Chondrocyte (in vitro differentiated cells): ENCODE measurements at regions not wholly inside any gene's neighbourhood (a gene's known extent, or its start where the extent isn't known, plus 50 kb on each side); places are given as distances from the start of the nearest gene placed in this dataset.

Experiments
- DNase-seq: peaks from one replicate; pipeline ENCODE4 v3.0.0; 2021; ENCODE audit warnings: mixed read lengths, low spot score
- H3K27ac Mint-ChIP-seq: one replicate; pipeline ENCODE4 v1.8.0; 2021; ENCODE audit warnings: mild to moderate bottlenecking, moderate library complexity, mixed read lengths; ENCODE audit not compliant: unreplicated experiment
- H3K27me3 Mint-ChIP-seq: 2 replicates; pipeline ENCODE4 v1.8.0; 2021; ENCODE audit warnings: low read depth, mixed read lengths
- H3K36me3 Mint-ChIP-seq: 2 replicates; pipeline ENCODE4 v1.8.0; 2021; ENCODE audit warnings: low read depth, mixed read lengths
- H3K4me1 Mint-ChIP-seq: 2 replicates; pipeline ENCODE4 v1.8.0; 2021; ENCODE audit warnings: low read depth, mild to moderate bottlenecking, mixed read lengths
- H3K4me3 Mint-ChIP-seq: one replicate; pipeline ENCODE4 v1.8.0; 2021; ENCODE audit warnings: mild to moderate bottlenecking, moderate library complexity, mixed read lengths; ENCODE audit not compliant: unreplicated experiment
- H3K9me3 Mint-ChIP-seq: 2 replicates; pipeline ENCODE4 v1.8.0; 2021; ENCODE audit warnings: low read depth, mixed read lengths
- CTCF ChIP-seq: fragments of 200-600 bp; sonication (generic); IDR thresholded peaks from 2 replicates; pipeline ENCODE4 v1.5.0; 2021; ENCODE audit warnings: antibody characterized with exemption, mild to moderate bottlenecking, moderate library complexity

- no peak overlapping the region for H3K4me3 Mint-ChIP-seq
- no peaks in the 10 kb centered on the region for H3K4me1 Mint-ChIP-seq
- no peak for TF ChIP-seq CTCF
- no peak overlapping the region for H3K27ac Mint-ChIP-seq
- peaks cover 3% of the 10 kb centered on the region for H3K9me3 Mint-ChIP-seq
- H3K27me3 Mint-ChIP-seq = peaks cover 43% of the 10 kb centered on the region
- DNase-seq = no peak
- H3K36me3 Mint-ChIP-seq = peaks cover 3% of the 10 kb centered on the region
These were observed 64.4 kb downstream of the RPLP1 start for GRCh38 chr15:69517052-69517451.

DNA sequence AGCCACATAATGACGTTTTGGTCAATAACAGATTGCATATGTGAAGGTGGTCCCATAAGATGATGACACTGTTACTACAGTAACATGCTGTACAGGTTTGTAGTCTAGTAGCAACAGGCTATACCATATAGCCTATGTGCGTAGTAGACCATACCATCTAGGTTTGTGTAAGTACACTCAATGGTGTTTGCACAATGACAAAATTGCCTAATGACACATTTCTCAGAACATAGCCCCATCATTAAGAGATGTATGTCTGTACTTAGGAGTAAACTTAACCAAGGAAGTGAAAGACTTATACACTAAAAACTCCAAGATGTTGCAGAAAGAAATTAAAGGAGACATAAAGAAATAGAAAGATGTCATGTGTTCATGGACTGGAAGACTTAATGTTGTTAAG lies 66.2 kb downstream of the RPLP1 start:
- H3K9me3 Mint-ChIP-seq = peaks cover 3% of the 10 kb centered on the region
- no peak overlapping the region for H3K4me3 Mint-ChIP-seq
- peaks cover 33% of the 10 kb centered on the region for H3K27me3 Mint-ChIP-seq
- H3K4me1 Mint-ChIP-seq = no peaks in the 10 kb centered on the region
- peaks cover 2% of the 10 kb centered on the region for H3K36me3 Mint-ChIP-seq
- H3K27ac Mint-ChIP-seq = no peak overlapping the region
- no peak for TF ChIP-seq CTCF
- DNase-seq = no peak

- H3K27me3 Mint-ChIP-seq = peaks cover 31% of the 10 kb centered on the region
- H3K36me3 Mint-ChIP-seq = no peaks in the 10 kb centered on the region
- no peak overlapping the region for H3K27ac Mint-ChIP-seq
- DNase-seq = no peak
- no peak for TF ChIP-seq CTCF
- H3K4me1 Mint-ChIP-seq = no peaks in the 10 kb centered on the region
- no peak overlapping the region for H3K4me3 Mint-ChIP-seq
- H3K9me3 Mint-ChIP-seq = peaks cover 3% of the 10 kb centered on the region
These were observed 67.4 kb downstream of the RPLP1 start for GRCh38 chr15:69520067-69520466.

DNA sequence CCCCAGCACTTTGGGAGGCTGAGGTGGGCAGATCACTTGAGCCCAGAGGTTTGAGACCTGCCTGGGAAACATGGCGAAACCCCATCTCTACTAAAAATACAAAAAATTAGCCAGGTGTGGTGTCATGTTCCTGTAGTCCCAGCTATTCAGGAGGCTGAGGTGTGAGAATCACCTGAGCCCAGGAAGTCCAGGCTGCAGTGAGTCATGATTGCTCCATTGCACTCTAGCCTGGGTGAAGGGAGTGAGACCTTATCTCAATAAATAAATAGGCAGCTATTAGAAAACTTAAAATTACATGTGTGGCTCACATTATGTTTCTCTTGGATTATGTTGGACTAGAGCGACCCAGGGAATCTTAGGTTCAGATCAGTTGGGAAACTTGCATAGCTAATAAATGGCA lies 69.7 kb downstream of the RPLP1 start:
- H3K27me3 Mint-ChIP-seq = peaks cover 44% of the 10 kb centered on the region

More for the DNA sequence above, 69.7 kb downstream of the RPLP1 start:
- no peak for DNase-seq
- H3K4me3 Mint-ChIP-seq = no peak overlapping the region
- no peaks in the 10 kb centered on the region for H3K4me1 Mint-ChIP-seq
- no peak overlapping the region for H3K27ac Mint-ChIP-seq
- TF ChIP-seq CTCF = no peak
- no peaks in the 10 kb centered on the region for H3K36me3 Mint-ChIP-seq
- H3K9me3 Mint-ChIP-seq = no peaks in the 10 kb centered on the region
